T-helper 1 cell treated with Interleukin-12 subunit alpha and Interleukin-12 subunit beta and Interleukin-4 antibody, amounts not matched to agents 30 μg/mL and 1 μg/mL, for 36 hours (primary cell): ENCODE measurements at regions not wholly inside any gene's neighbourhood (a gene's known extent, or its start where the extent isn't known, plus 50 kb on each side); places are given as distances from the start of the nearest gene placed in this dataset.

Source experiments
- H3K27ac Mint-ChIP-seq: one replicate; pipeline ENCODE4 v1.8.0; 2021; ENCODE audit warnings: mild to moderate bottlenecking, mixed read lengths
- H3K27me3 Mint-ChIP-seq: one replicate; pipeline ENCODE4 v1.8.0; 2021; ENCODE audit warnings: low read depth, mixed read lengths
- H3K36me3 Mint-ChIP-seq: one replicate; pipeline ENCODE4 v1.8.0; 2021; ENCODE audit warnings: low read depth, mixed read lengths
- H3K4me1 Mint-ChIP-seq: one replicate; pipeline ENCODE4 v1.8.0; 2021; ENCODE audit warnings: low read depth, mixed read lengths
- H3K4me3 Mint-ChIP-seq: one replicate; pipeline ENCODE4 v1.8.0; 2021; ENCODE audit warnings: mild to moderate bottlenecking, moderate library complexity, mixed read lengths
- H3K9me3 Mint-ChIP-seq: one replicate; pipeline ENCODE4 v1.8.0; 2021; ENCODE audit warnings: mixed read lengths

- H3K4me1 Mint-ChIP-seq, result peaks cover 21% of the 10 kb centered on the region
- H3K36me3 Mint-ChIP-seq, result no peaks in the 10 kb centered on the region
- no peaks in the 10 kb centered on the region for H3K9me3 Mint-ChIP-seq
- H3K4me3 Mint-ChIP-seq, result no peak overlapping the region
- H3K27me3 Mint-ChIP-seq, result no peaks in the 10 kb centered on the region
- H3K27ac Mint-ChIP-seq, result no peak overlapping the region
Observed at GRCh38 chr5:68708156-68708841, 385.5 kb upstream of the SLC30A5 start.

- no peak overlapping the region for H3K27ac Mint-ChIP-seq
- H3K9me3 Mint-ChIP-seq, result no peaks in the 10 kb centered on the region
- H3K4me3 Mint-ChIP-seq, result no peak overlapping the region
- H3K27me3 Mint-ChIP-seq, result no peaks in the 10 kb centered on the region
- peaks cover 21% of the 10 kb centered on the region for H3K4me1 Mint-ChIP-seq
- no peaks in the 10 kb centered on the region for H3K36me3 Mint-ChIP-seq
Observed at GRCh38 chr5:68708842-68709170, 385.0 kb upstream of the SLC30A5 start.

GRCh38 chr5:68709239-68709638, 384.6 kb upstream of the SLC30A5 start:
- Mint-ChIP-seq H3K36me3 (no peaks in the 10 kb centered on the region), H3K9me3 (no peaks in the 10 kb centered on the region), H3K27ac (no peak overlapping the region), H3K4me1 (peaks cover 21% of the 10 kb centered on the region), H3K27me3 (no peaks in the 10 kb centered on the region), H3K4me3 (no peak overlapping the region)

- no peak overlapping the region for H3K27ac Mint-ChIP-seq
- H3K36me3 Mint-ChIP-seq, result no peaks in the 10 kb centered on the region
Observed at GRCh38 chr5:68710514-68710913, 383.3 kb upstream of the SLC30A5 start.

GRCh38 chr5:68711293-68712200, 382.3 kb upstream of the SLC30A5 start:
- Mint-ChIP-seq H3K4me3 (peak overlapping the region; percentile 41), H3K9me3 (no peaks in the 10 kb centered on the region), H3K36me3 (no peaks in the 10 kb centered on the region), H3K27me3 (no peaks in the 10 kb centered on the region), H3K4me1 (peaks cover 21% of the 10 kb centered on the region), H3K27ac (peak overlapping the region; percentile 86)

More at GRCh38 chr5:68710514-68710913, 383.3 kb upstream of the SLC30A5 start:
- Mint-ChIP-seq H3K9me3 (no peaks in the 10 kb centered on the region), H3K4me3 (no peak overlapping the region), H3K4me1 (peaks cover 21% of the 10 kb centered on the region), H3K27me3 (no peaks in the 10 kb centered on the region)

- H3K4me3 Mint-ChIP-seq, result no peak overlapping the region
Observed at GRCh38 chr5:68714810-68715209, 379.0 kb upstream of the SLC30A5 start.

GRCh38 chr5:68720884-68721610, 372.8 kb upstream of the SLC30A5 start:
- H3K27me3 Mint-ChIP-seq, result peaks cover 5% of the 10 kb centered on the region
- H3K4me1 Mint-ChIP-seq, result no peaks in the 10 kb centered on the region

More at GRCh38 chr5:68714810-68715209, 379.0 kb upstream of the SLC30A5 start:
- Mint-ChIP-seq H3K27ac (no peak overlapping the region), H3K36me3 (no peaks in the 10 kb centered on the region), H3K27me3 (peaks cover 1% of the 10 kb centered on the region), H3K4me1 (peaks cover 21% of the 10 kb centered on the region), H3K9me3 (no peaks in the 10 kb centered on the region)

GRCh38 chr5:68722357-68722756, 371.5 kb upstream of the SLC30A5 start:
- Mint-ChIP-seq H3K4me1 (no peaks in the 10 kb centered on the region), H3K27ac (no peak overlapping the region), H3K27me3 (peaks cover 5% of the 10 kb centered on the region), H3K4me3 (no peak overlapping the region), H3K36me3 (no peaks in the 10 kb centered on the region), H3K9me3 (peaks cover 9% of the 10 kb centered on the region)

More at GRCh38 chr5:68720884-68721610, 372.8 kb upstream of the SLC30A5 start:
- Mint-ChIP-seq H3K27ac (no peak overlapping the region), H3K9me3 (peaks cover 9% of the 10 kb centered on the region), H3K36me3 (no peaks in the 10 kb centered on the region), H3K4me3 (no peak overlapping the region)

GRCh38 chr5:68725905-68726683, 367.7 kb upstream of the SLC30A5 start:
- Mint-ChIP-seq H3K4me3 (no peak overlapping the region), H3K36me3 (no peaks in the 10 kb centered on the region), H3K27ac (no peak overlapping the region), H3K27me3 (no peaks in the 10 kb centered on the region), H3K9me3 (peaks cover 9% of the 10 kb centered on the region), H3K4me1 (no peaks in the 10 kb centered on the region)

GRCh38 chr5:68727931-68728330, 365.9 kb upstream of the SLC30A5 start:
- H3K4me3 Mint-ChIP-seq, result no peak overlapping the region
- H3K4me1 Mint-ChIP-seq, result no peaks in the 10 kb centered on the region
- no peak overlapping the region for H3K27ac Mint-ChIP-seq
- peaks cover 4% of the 10 kb centered on the region for H3K9me3 Mint-ChIP-seq
- no peaks in the 10 kb centered on the region for H3K27me3 Mint-ChIP-seq
- no peaks in the 10 kb centered on the region for H3K36me3 Mint-ChIP-seq

- H3K4me3 Mint-ChIP-seq, result no peak overlapping the region
- no peaks in the 10 kb centered on the region for H3K4me1 Mint-ChIP-seq
- no peaks in the 10 kb centered on the region for H3K27me3 Mint-ChIP-seq
- H3K27ac Mint-ChIP-seq, result no peak overlapping the region
- H3K36me3 Mint-ChIP-seq, result no peaks in the 10 kb centered on the region
- no peaks in the 10 kb centered on the region for H3K9me3 Mint-ChIP-seq
Observed at GRCh38 chr5:68729678-68730077, 364.1 kb upstream of the SLC30A5 start.

- H3K27me3 Mint-ChIP-seq, result no peaks in the 10 kb centered on the region
- no peak overlapping the region for H3K27ac Mint-ChIP-seq
- no peaks in the 10 kb centered on the region for H3K4me1 Mint-ChIP-seq
- no peak overlapping the region for H3K4me3 Mint-ChIP-seq
- no peaks in the 10 kb centered on the region for H3K36me3 Mint-ChIP-seq
- no peaks in the 10 kb centered on the region for H3K9me3 Mint-ChIP-seq
Observed at GRCh38 chr5:68730220-68730978, 363.4 kb upstream of the SLC30A5 start.

- Mint-ChIP-seq H3K4me1 (no peaks in the 10 kb centered on the region), H3K27me3 (no peaks in the 10 kb centered on the region), H3K9me3 (no peaks in the 10 kb centered on the region), H3K4me3 (no peak overlapping the region), H3K27ac (no peak overlapping the region), H3K36me3 (no peaks in the 10 kb centered on the region)
Observed at GRCh38 chr5:68730979-68731654, 362.7 kb upstream of the SLC30A5 start.
